Panc1 (cell line): ENCODE measurements at regions not wholly inside any gene's neighbourhood (a gene's known extent, or its start where the extent isn't known, plus 50 kb on each side); places are given as distances from the start of the nearest gene placed in this dataset.

Source experiments
- CTCF ChIP-seq: fragments of 450-650 bp; IDR thresholded peaks from 2 replicates; pipeline ENCODE4 v1.5.1; 2017; ENCODE audit warnings: mild to moderate bottlenecking
- POLR2AphosphoS5 ChIP-seq: IDR thresholded peaks from 2 replicates; pipeline ENCODE4 v1.6.1; 2012; ENCODE audit warnings: mild to moderate bottlenecking, low read depth, low read length, moderate library complexity
- REST ChIP-seq, 2 experiments: IDR thresholded peaks; 2 replicates each; pipeline ENCODE4 v1.6.1; 2011 to 2012; ENCODE audit warnings: low read depth in 2 of 2, control low read depth in 1 of 2, low read length in 1 of 2, mild to moderate bottlenecking in 1 of 2, moderate library complexity in 1 of 2; ENCODE audit not compliant: insufficient read depth in 1 of 2
- TCF7L2 ChIP-seq: IDR thresholded peaks from 2 replicates; pipeline ENCODE4 v1.6.1; 2011; ENCODE audit warnings: mild to moderate bottlenecking, low read depth, low read length, inconsistent platforms

GRCh38 chr13:91187522-91187921, 160.0 kb upstream of the MIR17HG start:
- TF ChIP-seq CTCF (no peak), POLR2AphosphoS5 (no peak), REST (IDR thresholded peaks at IDR 0.05; ENCODE audit: insufficient read depth in 1 of 2, low read depth in 2 of 2, low read length in 1 of 2) (no peak), TCF7L2 (no peak)
